ENCODE measurements at regions not wholly inside any gene's neighbourhood (a gene's known extent, or its start where the extent isn't known, plus 50 kb on each side); places are given as distances from the start of the nearest gene placed in this dataset.

- H3K4me1 Mint-ChIP-seq, result peaks cover 10% of the 10 kb centered on the region in 2 experiments
- WGBS (ENCODE audit: extremely low coverage, insufficient read length, low lambda C conversion rate), result no CpG with 5 or more reads among the region's 1 CpG
- H3T11ph ChIP-seq (ENCODE audit: low read length), result no peak overlapping the region
Measured at GRCh38 chr9:88833946-88834345, 157.3 kb upstream of the S1PR3 start.

More at GRCh38 chr9:88833946-88834345, 157.3 kb upstream of the S1PR3 start:
- Histone ChIP-seq H3K9me3 (ENCODE audit: control insufficient read depth, low read depth, low read length) (no peaks in the 10 kb centered on the region), H3K23me2 (ENCODE audit: insufficient read length, low read depth, low read length, poor library complexity, severe bottlenecking) (no peaks in the 10 kb centered on the region), H4K91ac (ENCODE audit: insufficient read length, low read depth, low read length) (no peak overlapping the region), H4K5ac (ENCODE audit: insufficient read length, low read depth, low read length) (no peak overlapping the region), H2AFZ (ENCODE audit: low read length) (no peak overlapping the region), H2BK12ac (ENCODE audit: insufficient read length, low read depth, low read length) (no peak overlapping the region), H2BK15ac (ENCODE audit: low read depth, low read length) (no peak overlapping the region), H3K79me2 (ENCODE audit: insufficient read depth, low read length) (no peaks in the 10 kb centered on the region), H3K27ac (ENCODE audit: insufficient read length, low read depth, low read length) (no peak overlapping the region), H3K79me1 (ENCODE audit: insufficient read depth, low read depth, low read length, poor library complexity, severe bottlenecking) (no peaks in the 10 kb centered on the region), H3K9ac (ENCODE audit: extremely low read depth, insufficient read length, low read length) (no peak overlapping the region), H2AK5ac (ENCODE audit: insufficient read length, low read length) (no peak overlapping the region), H2BK5ac (ENCODE audit: insufficient read length, low read length) (no peak overlapping the region), H3K18ac (ENCODE audit: insufficient read length, low read depth, low read length) (no peak overlapping the region), H3K56ac (ENCODE audit: insufficient read length, low read depth, low read length) (no peak overlapping the region), H4K8ac (replicated peaks; ENCODE audit: insufficient read length, low read depth, low read length) (no peak overlapping the region), H3K4me1 (ENCODE audit: insufficient read depth, low read length) (no peaks in the 10 kb centered on the region; the same call in 1 of the 2 replicates), H3K4me2 (ENCODE audit: insufficient read depth, insufficient read length, low read length) (no peak overlapping the region), H3K27me3 (ENCODE audit: insufficient read depth, low read length) (no peaks in the 10 kb centered on the region), H3K14ac (ENCODE audit: insufficient read depth, low read length) (no peak overlapping the region), H2BK120ac (ENCODE audit: low read depth, low read length, poor library complexity, severe bottlenecking) (no peak overlapping the region), H2BK20ac (ENCODE audit: low read depth, low read length, poor library complexity, severe bottlenecking) (no peak overlapping the region), H3K23ac (ENCODE audit: insufficient read length, low read depth, low read length) (no peak overlapping the region), H4K20me1 (ENCODE audit: control insufficient read depth, insufficient read depth, insufficient read length) (no peaks in the 10 kb centered on the region), H3K4ac (ENCODE audit: low read depth, low read length) (no peak overlapping the region)
- no peak for DNase-seq
- Mint-ChIP-seq H3K27me3 (ENCODE audit: low read depth) (0 out of 2 replicates have a peak, but pooled peaks cover 2% of the 10 kb centered on the region), H3K27ac (no peak overlapping the region), H3K9me3 (peaks cover 3 to 7% of the 10 kb centered on the region in 2 experiments; a peak in 3 of 5 replicates), H3K36me3 (ENCODE audit: insufficient read depth in 1 of 3, low read depth in 3 of 3) (peaks cover 0 to 6% (median 3%) of the 10 kb centered on the region in 3 experiments; a peak in 4 of 7 replicates), H3K4me3 (no peak overlapping the region)
- TF ChIP-seq CTCF (conservative IDR thresholded peaks at IDR 0.05), result no peak

Measured in H9 (cell line).